ENCODE measurements at regions not wholly inside any gene's neighbourhood (a gene's known extent, or its start where the extent isn't known, plus 50 kb on each side); places are given as distances from the start of the nearest gene placed in this dataset.

- Histone ChIP-seq H3K4me3 (ENCODE audit: low read depth, low read length) (no peak overlapping the region), H3K27ac (ENCODE audit: extremely low read depth, low read depth, low read length) (no peak overlapping the region), H3K36me3 (ENCODE audit: control insufficient read depth in 2 of 2, insufficient read depth in 1 of 2, low read length in 2 of 2) (no peaks in the 10 kb centered on the region), H3K4me1 (ENCODE audit: control insufficient read depth, insufficient read depth, low read length) (no peaks in the 10 kb centered on the region), H3K9me3 (ENCODE audit: control insufficient read depth, insufficient read depth, low read depth, low read length) (no peaks in the 10 kb centered on the region)
- ChIA-PET CTCF (interaction anchor here (0.7 kb wide), 1 partner anchor 166 kb away, joined by 3 read pairs; no protein-coding TSS in a partner anchor), POLR2A (no interaction called here)
- no peak for TF ChIP-seq ZNF747 (tag by site-specific recombination; IDR thresholded peaks at IDR 0.05)
- no peak for TF ChIP-seq ATF2 (tag by site-specific recombination; IDR thresholded peaks at IDR 0.05; ENCODE audit: low read depth)
- TF ChIP-seq MZF1 (tag by site-specific recombination; IDR thresholded peaks at IDR 0.05; ENCODE audit: borderline replicate concordance) = no peak
- TF ChIP-seq WT1 (tag by site-specific recombination; IDR thresholded peaks at IDR 0.05) = no peak
- TF ChIP-seq ZNF341 (tag by site-specific recombination; IDR thresholded peaks at IDR 0.05; ENCODE audit: low read depth) = no peak
- no peak for TF ChIP-seq ZNF10 (tag by site-specific recombination; IDR thresholded peaks at IDR 0.05)
- TF ChIP-seq ZNF416 (tag by site-specific recombination; IDR thresholded peaks at IDR 0.05) = no peak
- no peak for TF ChIP-seq ZNF600 (tag by site-specific recombination; IDR thresholded peaks at IDR 0.05)
Measured at GRCh38 chr10:4488904-4489303, 337.1 kb upstream of the AKR1E2 start.

GRCh38 chr10:4485636-4486035, 340.4 kb upstream of the AKR1E2 start:
- TF ChIP-seq ZBTB26 (tag by site-specific recombination; optimal IDR thresholded peaks at IDR 0.05) (no peak), ZNF133 (tag by site-specific recombination; IDR thresholded peaks at IDR 0.05) (no peak), ZNF394 (tag by site-specific recombination; IDR thresholded peaks at IDR 0.05; ENCODE audit: borderline replicate concordance) (no peak), ZNF112 (tag by site-specific recombination; IDR thresholded peaks at IDR 0.05) (no peak), MYNN (tag by site-specific recombination; IDR thresholded peaks at IDR 0.05; ENCODE audit: borderline replicate concordance) (no peak), ZNF132 (tag by site-specific recombination; IDR thresholded peaks at IDR 0.05; ENCODE audit: borderline replicate concordance) (no peak), ELK4 (IDR thresholded peaks at IDR 0.05; ENCODE audit: borderline replicate concordance, low read depth, low read length) (no peak), ZNF146 (tag by site-specific recombination; IDR thresholded peaks at IDR 0.05) (no peak), ZNF776 (tag by site-specific recombination; IDR thresholded peaks at IDR 0.05; ENCODE audit: borderline replicate concordance) (no peak), ZNF830 (tag by site-specific recombination; IDR thresholded peaks at IDR 0.05; ENCODE audit: low read depth) (no peak), ZNF664 (tag by site-specific recombination; IDR thresholded peaks at IDR 0.05) (no peak), ZSCAN30 (tag by site-specific recombination; IDR thresholded peaks at IDR 0.05) (no peak), ZNF114 (tag by site-specific recombination; IDR thresholded peaks at IDR 0.05) (no peak), WT1 (tag by site-specific recombination; IDR thresholded peaks at IDR 0.05) (no peak), ZNF404 (tag by site-specific recombination; IDR thresholded peaks at IDR 0.05) (no peak), ZNF391 (tag by site-specific recombination; IDR thresholded peaks at IDR 0.05; ENCODE audit: borderline replicate concordance, low read depth) (no peak)
- TF ChIP-seq, protein P1, sequence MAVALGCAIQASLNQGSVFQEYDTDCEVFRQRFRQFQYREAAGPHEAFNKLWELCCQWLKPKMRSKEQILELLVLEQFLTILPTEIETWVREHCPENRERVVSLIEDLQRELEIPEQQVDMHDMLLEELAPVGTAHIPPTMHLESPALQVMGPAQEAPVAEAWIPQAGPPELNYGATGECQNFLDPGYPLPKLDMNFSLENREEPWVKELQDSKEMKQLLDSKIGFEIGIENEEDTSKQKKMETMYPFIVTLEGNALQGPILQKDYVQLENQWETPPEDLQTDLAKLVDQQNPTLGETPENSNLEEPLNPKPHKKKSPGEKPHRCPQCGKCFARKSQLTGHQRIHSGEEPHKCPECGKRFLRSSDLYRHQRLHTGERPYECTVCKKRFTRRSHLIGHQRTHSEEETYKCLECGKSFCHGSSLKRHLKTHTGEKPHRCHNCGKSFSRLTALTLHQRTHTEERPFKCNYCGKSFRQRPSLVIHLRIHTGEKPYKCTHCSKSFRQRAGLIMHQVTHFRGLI (tag by site-specific recombination; IDR thresholded peaks at IDR 0.05) = no peak
- Histone ChIP-seq H3K27ac (ENCODE audit: extremely low read depth, low read depth, low read length) (no peak overlapping the region), H3K4me1 (ENCODE audit: control insufficient read depth, insufficient read depth, low read length) (no peaks in the 10 kb centered on the region), H3K9me3 (ENCODE audit: control insufficient read depth, insufficient read depth, low read depth, low read length) (no peaks in the 10 kb centered on the region), H3K4me3 (ENCODE audit: low read depth, low read length) (no peak overlapping the region), H3K36me3 (ENCODE audit: control insufficient read depth in 2 of 2, insufficient read depth in 1 of 2, low read length in 2 of 2) (no peaks in the 10 kb centered on the region)
- CTCF ChIA-PET = no interaction called here
- POLR2A ChIA-PET = no interaction called here
